ENCODE measurements at regions not wholly inside any gene's neighbourhood (a gene's known extent, or its start where the extent isn't known, plus 50 kb on each side); places are given as distances from the start of the nearest gene placed in this dataset.

DNA sequence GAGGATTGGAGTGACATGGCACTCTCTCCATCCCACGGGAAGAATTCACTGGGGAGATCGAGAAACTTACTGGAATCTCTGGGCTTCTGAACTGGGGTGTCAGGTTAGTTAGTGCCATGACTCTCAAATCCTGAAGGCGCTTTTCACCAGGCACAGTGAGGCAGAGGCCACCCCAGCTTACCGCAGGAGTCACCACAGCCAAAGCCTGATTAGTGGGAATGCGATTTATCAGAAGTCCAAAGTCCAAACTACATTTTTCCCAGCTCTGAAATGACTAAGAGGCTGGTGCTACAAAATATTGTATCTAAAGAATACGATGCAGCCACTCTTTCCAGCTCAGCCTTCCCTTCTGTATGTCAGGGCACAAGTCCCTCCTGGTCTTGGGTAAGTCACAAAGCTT, 334.8 kb upstream of the SHH start:
- no peak for TF ChIP-seq EZH2phosphoT487 (IDR thresholded peaks at IDR 0.05; ENCODE audit: borderline replicate concordance, low read length)
- TF ChIP-seq, protein P1, sequence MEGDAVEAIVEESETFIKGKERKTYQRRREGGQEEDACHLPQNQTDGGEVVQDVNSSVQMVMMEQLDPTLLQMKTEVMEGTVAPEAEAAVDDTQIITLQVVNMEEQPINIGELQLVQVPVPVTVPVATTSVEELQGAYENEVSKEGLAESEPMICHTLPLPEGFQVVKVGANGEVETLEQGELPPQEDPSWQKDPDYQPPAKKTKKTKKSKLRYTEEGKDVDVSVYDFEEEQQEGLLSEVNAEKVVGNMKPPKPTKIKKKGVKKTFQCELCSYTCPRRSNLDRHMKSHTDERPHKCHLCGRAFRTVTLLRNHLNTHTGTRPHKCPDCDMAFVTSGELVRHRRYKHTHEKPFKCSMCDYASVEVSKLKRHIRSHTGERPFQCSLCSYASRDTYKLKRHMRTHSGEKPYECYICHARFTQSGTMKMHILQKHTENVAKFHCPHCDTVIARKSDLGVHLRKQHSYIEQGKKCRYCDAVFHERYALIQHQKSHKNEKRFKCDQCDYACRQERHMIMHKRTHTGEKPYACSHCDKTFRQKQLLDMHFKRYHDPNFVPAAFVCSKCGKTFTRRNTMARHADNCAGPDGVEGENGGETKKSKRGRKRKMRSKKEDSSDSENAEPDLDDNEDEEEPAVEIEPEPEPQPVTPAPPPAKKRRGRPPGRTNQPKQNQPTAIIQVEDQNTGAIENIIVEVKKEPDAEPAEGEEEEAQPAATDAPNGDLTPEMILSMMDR (IDR thresholded peaks at IDR 0.05; ENCODE audit: low read depth, low read length, poor library complexity, severe bottlenecking), result no peak
- H3K9me2 ChIP-seq (replicated peaks; ENCODE audit: control insufficient read depth, low read length), result no peaks in the 10 kb centered on the region
- no peaks in the 10 kb centered on the region for H3F3A ChIP-seq (ENCODE audit: control insufficient read depth, insufficient read depth)
- no peaks in the 10 kb centered on the region for H3K9me3 ChIP-seq (ENCODE audit: control insufficient read depth, insufficient read depth, low read length)
- H3K27ac ChIP-seq (ENCODE audit: low read depth, low read length), result no peak overlapping the region
- no peak overlapping the region for H3K4me2 ChIP-seq (ENCODE audit: low read length)
- H3K4me1 ChIP-seq (ENCODE audit: control insufficient read depth, low read length), result no peaks in the 10 kb centered on the region
- no peaks in the 10 kb centered on the region for H3K36me3 ChIP-seq (ENCODE audit: control insufficient read depth, low read length)
- no peaks in the 10 kb centered on the region for H4K20me1 ChIP-seq (ENCODE audit: control insufficient read depth, insufficient read depth, low read depth, low read length)
- no peak overlapping the region for H3K4me3 ChIP-seq (ENCODE audit: low read length)
- no peaks in the 10 kb centered on the region for H3K27me3 ChIP-seq (ENCODE audit: control insufficient read depth, low read length)
- H3K79me2 ChIP-seq (ENCODE audit: control insufficient read depth, low read length), result no peaks in the 10 kb centered on the region

GRCh38 chr7:156145996-156146395, 333.7 kb upstream of the SHH start:
- H3K4me1 ChIP-seq (ENCODE audit: control insufficient read depth, low read length), result no peaks in the 10 kb centered on the region
- no peaks in the 10 kb centered on the region for H3K9me2 ChIP-seq (replicated peaks; ENCODE audit: control insufficient read depth, low read length)
- H3K4me3 ChIP-seq (ENCODE audit: low read length), result no peak overlapping the region
- no peaks in the 10 kb centered on the region for H3K27me3 ChIP-seq (ENCODE audit: control insufficient read depth, low read length)
- H3K79me2 ChIP-seq (ENCODE audit: control insufficient read depth, low read length), result no peaks in the 10 kb centered on the region
- H3F3A ChIP-seq (ENCODE audit: control insufficient read depth, insufficient read depth), result no peaks in the 10 kb centered on the region
- no peaks in the 10 kb centered on the region for H3K9me3 ChIP-seq (ENCODE audit: control insufficient read depth, insufficient read depth, low read length)
- no peaks in the 10 kb centered on the region for H3K36me3 ChIP-seq (ENCODE audit: control insufficient read depth, low read length)
- H3K27ac ChIP-seq (ENCODE audit: low read depth, low read length), result no peak overlapping the region
- TF ChIP-seq, protein P1 (IDR thresholded peaks at IDR 0.05; ENCODE audit: low read depth, low read length, poor library complexity, severe bottlenecking), result no peak
- no peak for TF ChIP-seq EZH2phosphoT487 (IDR thresholded peaks at IDR 0.05; ENCODE audit: borderline replicate concordance, low read length)
- H4K20me1 ChIP-seq (ENCODE audit: control insufficient read depth, insufficient read depth, low read depth, low read length), result no peaks in the 10 kb centered on the region
- H3K4me2 ChIP-seq (ENCODE audit: low read length), result no peak overlapping the region

- TF ChIP-seq, protein P1 (IDR thresholded peaks at IDR 0.05; ENCODE audit: low read depth, low read length, poor library complexity, severe bottlenecking), result no peak
- no peak for TF ChIP-seq EZH2phosphoT487 (IDR thresholded peaks at IDR 0.05; ENCODE audit: borderline replicate concordance, low read length)
- Histone ChIP-seq H3K4me3 (ENCODE audit: low read length) (no peak overlapping the region), H4K20me1 (ENCODE audit: control insufficient read depth, insufficient read depth, low read depth, low read length) (no peaks in the 10 kb centered on the region), H3K36me3 (ENCODE audit: control insufficient read depth, low read length) (no peaks in the 10 kb centered on the region), H3K27ac (ENCODE audit: low read depth, low read length) (no peak overlapping the region), H3K79me2 (ENCODE audit: control insufficient read depth, low read length) (no peaks in the 10 kb centered on the region), H3K27me3 (ENCODE audit: control insufficient read depth, low read length) (no peaks in the 10 kb centered on the region), H3K4me2 (ENCODE audit: low read length) (no peak overlapping the region), H3K9me3 (ENCODE audit: control insufficient read depth, insufficient read depth, low read length) (no peaks in the 10 kb centered on the region), H3F3A (ENCODE audit: control insufficient read depth, insufficient read depth) (no peaks in the 10 kb centered on the region), H3K4me1 (ENCODE audit: control insufficient read depth, low read length) (no peaks in the 10 kb centered on the region), H3K9me2 (replicated peaks; ENCODE audit: control insufficient read depth, low read length) (no peaks in the 10 kb centered on the region)
Observed at GRCh38 chr7:156145184-156145583, 332.9 kb upstream of the SHH start.

GRCh38 chr7:156143683-156144082, 331.4 kb upstream of the SHH start:
- TF ChIP-seq EZH2phosphoT487 (IDR thresholded peaks at IDR 0.05; ENCODE audit: borderline replicate concordance, low read length), result no peak
- TF ChIP-seq, protein P1 (IDR thresholded peaks at IDR 0.05; ENCODE audit: low read depth, low read length, poor library complexity, severe bottlenecking), result no peak
- no peaks in the 10 kb centered on the region for H3K79me2 ChIP-seq (ENCODE audit: control insufficient read depth, low read length)
- H3K27me3 ChIP-seq (ENCODE audit: control insufficient read depth, low read length), result no peaks in the 10 kb centered on the region
- no peaks in the 10 kb centered on the region for H3K9me2 ChIP-seq (replicated peaks; ENCODE audit: control insufficient read depth, low read length)
- no peaks in the 10 kb centered on the region for H3K4me1 ChIP-seq (ENCODE audit: control insufficient read depth, low read length)
- no peak overlapping the region for H3K27ac ChIP-seq (ENCODE audit: low read depth, low read length)
- H4K20me1 ChIP-seq (ENCODE audit: control insufficient read depth, insufficient read depth, low read depth, low read length), result no peaks in the 10 kb centered on the region
- no peaks in the 10 kb centered on the region for H3F3A ChIP-seq (ENCODE audit: control insufficient read depth, insufficient read depth)
- H3K9me3 ChIP-seq (ENCODE audit: control insufficient read depth, insufficient read depth, low read length), result no peaks in the 10 kb centered on the region
- H3K4me3 ChIP-seq (ENCODE audit: low read length), result no peak overlapping the region
- no peak overlapping the region for H3K4me2 ChIP-seq (ENCODE audit: low read length)
- H3K36me3 ChIP-seq (ENCODE audit: control insufficient read depth, low read length), result no peaks in the 10 kb centered on the region

Data from DOHH2 (cell line).